DMS114 treated with DMSO at 0.1 percent for 48 hours (cell line): ENCODE measurements at regions not wholly inside any gene's neighbourhood (a gene's known extent, or its start where the extent isn't known, plus 50 kb on each side); places are given as distances from the start of the nearest gene placed in this dataset.

Experiments used
- DNase-seq: peaks from one replicate; lab custom pipeline; 2025; ENCODE audit not compliant: unreplicated experiment; lab: John Stamatoyannopoulos, UW

- no peak for DNase-seq
Observed at GRCh38 chr5:93279296-93279963, 301.6 kb downstream of the NR2F1-AS1 start.

- no peak for DNase-seq
Observed at GRCh38 chr5:93278896-93279295, 302.1 kb downstream of the NR2F1-AS1 start.

GRCh38 chr5:93277051-93277450, 304.0 kb downstream of the NR2F1-AS1 start:
- no peak for DNase-seq

GRCh38 chr5:93275376-93275775, 305.6 kb downstream of the NR2F1-AS1 start:
- no peak for DNase-seq

- no peak for DNase-seq
Observed at GRCh38 chr5:93274291-93274690, 306.7 kb downstream of the NR2F1-AS1 start.

- DNase-seq: no peak
Observed at GRCh38 chr5:93273176-93273575, 307.8 kb downstream of the NR2F1-AS1 start.

GRCh38 chr5:93272108-93272507, 308.9 kb downstream of the NR2F1-AS1 start:
- no peak for DNase-seq

- no peak for DNase-seq
Observed at GRCh38 chr5:93267736-93268135, 313.3 kb downstream of the NR2F1-AS1 start.

- no peak for DNase-seq
Observed at GRCh38 chr5:93267276-93267675, 313.7 kb downstream of the NR2F1-AS1 start.

GRCh38 chr5:93257616-93258015, 323.4 kb downstream of the NR2F1-AS1 start:
- DNase-seq: no peak

- no peak for DNase-seq
Observed at GRCh38 chr5:93255796-93256195, 325.2 kb downstream of the NR2F1-AS1 start.

- DNase-seq: no peak
Observed at GRCh38 chr5:93252165-93252564, 328.9 kb downstream of the NR2F1-AS1 start.

GRCh38 chr5:93251347-93251746, 329.7 kb downstream of the NR2F1-AS1 start:
- DNase-seq: no peak

- DNase-seq: no peak
Observed at GRCh38 chr5:93250424-93250823, 330.6 kb downstream of the NR2F1-AS1 start.

GRCh38 chr5:93249651-93250289, 331.2 kb downstream of the NR2F1-AS1 start:
- DNase-seq: no peak

- DNase-seq: no peak
Observed at GRCh38 chr5:93247105-93247504, 333.9 kb downstream of the NR2F1-AS1 start.

GRCh38 chr5:93246090-93246855, 334.7 kb downstream of the NR2F1-AS1 start:
- no peak for DNase-seq

- DNase-seq: no peak
Observed at GRCh38 chr5:93245226-93245625, 335.8 kb downstream of the NR2F1-AS1 start.

GRCh38 chr5:93243481-93243880, 337.5 kb downstream of the NR2F1-AS1 start:
- no peak for DNase-seq

GRCh38 chr5:93240228-93240834, 340.7 kb downstream of the NR2F1-AS1 start:
- no peak for DNase-seq

GRCh38 chr5:93236807-93237421, 344.1 kb downstream of the NR2F1-AS1 start:
- DNase-seq: no peak
